ENCODE measurements at regions not wholly inside any gene's neighbourhood (a gene's known extent, or its start where the extent isn't known, plus 50 kb on each side); places are given as distances from the start of the nearest gene placed in this dataset.

GRCh38 chr18:67179726-67180125, 336.8 kb downstream of the DSEL start:
- no peaks in the 10 kb centered on the region for H3K4me1 Mint-ChIP-seq
- H3K27me3 Mint-ChIP-seq = peaks cover 20% of the 10 kb centered on the region
- no peak overlapping the region for H3K27ac Mint-ChIP-seq
- ATAC-seq (no peak), DNase-seq (no peak)
- H3K36me3 Mint-ChIP-seq (ENCODE audit: low read depth) = no peaks in the 10 kb centered on the region
- H3K4me3 Mint-ChIP-seq = no peak overlapping the region
- no peaks in the 10 kb centered on the region for H3K9me3 ChIP-seq (ENCODE audit: control insufficient read depth, low read length, poor library complexity, severe bottlenecking)

- ATAC-seq = no peak
These were observed 356.9 kb downstream of the DSEL start for GRCh38 chr18:67159662-67160061.

GRCh38 chr18:67154979-67155378, 361.5 kb downstream of the DSEL start:
- Mint-ChIP-seq H3K4me1 (no peaks in the 10 kb centered on the region), H3K36me3 (ENCODE audit: low read depth) (no peaks in the 10 kb centered on the region), H3K4me3 (no peak overlapping the region), H3K27ac (no peak overlapping the region), H3K27me3 (peaks cover 3% of the 10 kb centered on the region)
- no peak for ATAC-seq
- DNase-seq = no peak
- no peaks in the 10 kb centered on the region for H3K9me3 ChIP-seq (ENCODE audit: control insufficient read depth, low read length, poor library complexity, severe bottlenecking)

More at GRCh38 chr18:67159662-67160061, 356.9 kb downstream of the DSEL start:
- H3K4me1 Mint-ChIP-seq = no peaks in the 10 kb centered on the region
- H3K9me3 ChIP-seq (ENCODE audit: control insufficient read depth, low read length, poor library complexity, severe bottlenecking) = no peaks in the 10 kb centered on the region
- no peak overlapping the region for H3K27ac Mint-ChIP-seq
- H3K4me3 Mint-ChIP-seq = no peak overlapping the region
- H3K27me3 Mint-ChIP-seq = peaks cover 5% of the 10 kb centered on the region
- no peaks in the 10 kb centered on the region for H3K36me3 Mint-ChIP-seq (ENCODE audit: low read depth)
- DNase-seq = no peak

- ATAC-seq = no peak
These were observed 365.2 kb downstream of the DSEL start for GRCh38 chr18:67151366-67151765.

GRCh38 chr18:67145586-67146292, 370.8 kb downstream of the DSEL start:
- DNase-seq (no peak), ATAC-seq (no peak)
- Mint-ChIP-seq H3K27me3 (peaks cover 6% of the 10 kb centered on the region), H3K36me3 (ENCODE audit: low read depth) (no peaks in the 10 kb centered on the region), H3K4me3 (no peak overlapping the region), H3K27ac (no peak overlapping the region), H3K4me1 (no peaks in the 10 kb centered on the region)
- H3K9me3 ChIP-seq (ENCODE audit: control insufficient read depth, low read length, poor library complexity, severe bottlenecking) = no peaks in the 10 kb centered on the region

More at GRCh38 chr18:67151366-67151765, 365.2 kb downstream of the DSEL start:
- H3K27ac Mint-ChIP-seq = no peak overlapping the region
- H3K27me3 Mint-ChIP-seq = peaks cover 6% of the 10 kb centered on the region
- H3K9me3 ChIP-seq (ENCODE audit: control insufficient read depth, low read length, poor library complexity, severe bottlenecking) = no peaks in the 10 kb centered on the region
- H3K4me1 Mint-ChIP-seq = no peaks in the 10 kb centered on the region
- no peak for DNase-seq
- H3K36me3 Mint-ChIP-seq (ENCODE audit: low read depth) = no peaks in the 10 kb centered on the region
- no peak overlapping the region for H3K4me3 Mint-ChIP-seq

GRCh38 chr18:67144329-67144728, 372.2 kb downstream of the DSEL start:
- Mint-ChIP-seq H3K4me1 (peaks cover 2% of the 10 kb centered on the region), H3K36me3 (ENCODE audit: low read depth) (no peaks in the 10 kb centered on the region), H3K27ac (no peak overlapping the region)

GRCh38 chr18:67143028-67143427, 373.5 kb downstream of the DSEL start:
- DNase-seq (no peak), ATAC-seq (no peak)
- H3K27ac Mint-ChIP-seq = no peak overlapping the region
- H3K9me3 ChIP-seq (ENCODE audit: control insufficient read depth, low read length, poor library complexity, severe bottlenecking) = no peaks in the 10 kb centered on the region
- peaks cover 2% of the 10 kb centered on the region for H3K4me1 Mint-ChIP-seq
- no peaks in the 10 kb centered on the region for H3K27me3 Mint-ChIP-seq
- peak overlapping the region; percentile 25 for H3K4me3 Mint-ChIP-seq
- no peaks in the 10 kb centered on the region for H3K36me3 Mint-ChIP-seq (ENCODE audit: low read depth)

More at GRCh38 chr18:67144329-67144728, 372.2 kb downstream of the DSEL start:
- Mint-ChIP-seq H3K4me3 (no peak overlapping the region), H3K27me3 (no peaks in the 10 kb centered on the region)
- DNase-seq (no peak), ATAC-seq (no peak)
- H3K9me3 ChIP-seq (ENCODE audit: control insufficient read depth, low read length, poor library complexity, severe bottlenecking) = no peaks in the 10 kb centered on the region

GRCh38 chr18:67142604-67143003, 373.9 kb downstream of the DSEL start:
- H3K27me3 Mint-ChIP-seq = no peaks in the 10 kb centered on the region
- H3K9me3 ChIP-seq (ENCODE audit: control insufficient read depth, low read length, poor library complexity, severe bottlenecking) = no peaks in the 10 kb centered on the region
- H3K27ac Mint-ChIP-seq = no peak overlapping the region
- H3K36me3 Mint-ChIP-seq (ENCODE audit: low read depth) = no peaks in the 10 kb centered on the region
- peak overlapping the region; percentile 25 for H3K4me3 Mint-ChIP-seq
- DNase-seq (no peak), ATAC-seq (no peak)
- peaks cover 3% of the 10 kb centered on the region for H3K4me1 Mint-ChIP-seq

- H3K27me3 Mint-ChIP-seq = no peaks in the 10 kb centered on the region
- H3K36me3 Mint-ChIP-seq (ENCODE audit: low read depth) = no peaks in the 10 kb centered on the region
- H3K4me1 Mint-ChIP-seq = peaks cover 4% of the 10 kb centered on the region
- ATAC-seq (no peak), DNase-seq (no peak)
- H3K9me3 ChIP-seq (ENCODE audit: control insufficient read depth, low read length, poor library complexity, severe bottlenecking) = no peaks in the 10 kb centered on the region
- no peak overlapping the region for H3K27ac Mint-ChIP-seq
- no peak overlapping the region for H3K4me3 Mint-ChIP-seq
These were observed 376.0 kb downstream of the DSEL start for GRCh38 chr18:67140495-67140894.

- no peak for DNase-seq
- ATAC-seq = no peak
- H3K4me1 Mint-ChIP-seq = peaks cover 4% of the 10 kb centered on the region
- H3K9me3 ChIP-seq (ENCODE audit: control insufficient read depth, low read length, poor library complexity, severe bottlenecking) = no peaks in the 10 kb centered on the region
- no peaks in the 10 kb centered on the region for H3K27me3 Mint-ChIP-seq
- no peak overlapping the region for H3K4me3 Mint-ChIP-seq
- no peak overlapping the region for H3K27ac Mint-ChIP-seq
- no peaks in the 10 kb centered on the region for H3K36me3 Mint-ChIP-seq (ENCODE audit: low read depth)
These were observed 376.6 kb downstream of the DSEL start for GRCh38 chr18:67139899-67140298.

GRCh38 chr18:67135981-67136380, 380.5 kb downstream of the DSEL start:
- DNase-seq (no peak), ATAC-seq (no peak)
- Mint-ChIP-seq H3K4me3 (no peak overlapping the region), H3K4me1 (peaks cover 4% of the 10 kb centered on the region), H3K27ac (no peak overlapping the region), H3K27me3 (no peaks in the 10 kb centered on the region), H3K36me3 (ENCODE audit: low read depth) (no peaks in the 10 kb centered on the region)
- H3K9me3 ChIP-seq (ENCODE audit: control insufficient read depth, low read length, poor library complexity, severe bottlenecking) = no peaks in the 10 kb centered on the region

GRCh38 chr18:67134911-67135310, 381.6 kb downstream of the DSEL start:
- ATAC-seq = no peak
- no peaks in the 10 kb centered on the region for H3K27me3 Mint-ChIP-seq
- no peaks in the 10 kb centered on the region for H3K36me3 Mint-ChIP-seq (ENCODE audit: low read depth)

GRCh38 chr18:67133669-67134068, 382.9 kb downstream of the DSEL start:
- H3K27me3 Mint-ChIP-seq = no peaks in the 10 kb centered on the region
- no peak for DNase-seq
- no peak overlapping the region for H3K4me3 Mint-ChIP-seq
- ATAC-seq = no peak
- H3K9me3 ChIP-seq (ENCODE audit: control insufficient read depth, low read length, poor library complexity, severe bottlenecking) = no peaks in the 10 kb centered on the region
- H3K36me3 Mint-ChIP-seq (ENCODE audit: low read depth) = no peaks in the 10 kb centered on the region
- H3K4me1 Mint-ChIP-seq = peaks cover 2% of the 10 kb centered on the region
- no peak overlapping the region for H3K27ac Mint-ChIP-seq

More at GRCh38 chr18:67134911-67135310, 381.6 kb downstream of the DSEL start:
- Mint-ChIP-seq H3K27ac (no peak overlapping the region), H3K4me3 (no peak overlapping the region), H3K4me1 (peaks cover 3% of the 10 kb centered on the region)
- H3K9me3 ChIP-seq (ENCODE audit: control insufficient read depth, low read length, poor library complexity, severe bottlenecking) = no peaks in the 10 kb centered on the region
- DNase-seq = no peak

- Mint-ChIP-seq H3K36me3 (ENCODE audit: low read depth) (no peaks in the 10 kb centered on the region), H3K27me3 (no peaks in the 10 kb centered on the region), H3K4me1 (peaks cover 2% of the 10 kb centered on the region), H3K27ac (no peak overlapping the region), H3K4me3 (no peak overlapping the region)
- no peak for DNase-seq
- no peak for ATAC-seq
- no peaks in the 10 kb centered on the region for H3K9me3 ChIP-seq (ENCODE audit: control insufficient read depth, low read length, poor library complexity, severe bottlenecking)
These were observed 383.6 kb downstream of the DSEL start for GRCh38 chr18:67132919-67133318.
